H9 (cell line): ENCODE measurements at regions not wholly inside any gene's neighbourhood (a gene's known extent, or its start where the extent isn't known, plus 50 kb on each side); places are given as distances from the start of the nearest gene placed in this dataset.

Source experiments
- DNase-seq: peaks from one replicate; pipeline ENCODE4 v3.0.0-alpha.2; 2017
- H2AFZ ChIP-seq: one replicate; pipeline ENCODE4 v1.6.1; 2013; ENCODE audit warnings: mild to moderate bottlenecking, low read length, control low read depth, moderate library complexity
- H2AK5ac ChIP-seq: 2 replicates; pipeline ENCODE4 v1.6.1; 2013; ENCODE audit warnings: low read length, control low read depth, mixed read lengths; ENCODE audit not compliant: insufficient read length
- H2BK120ac ChIP-seq: one replicate; pipeline ENCODE4 v1.6.1; 2013; ENCODE audit warnings: low read depth, mild to moderate bottlenecking, low read length, control low read depth, inconsistent platforms; ENCODE audit not compliant: poor library complexity, severe bottlenecking
- H2BK12ac ChIP-seq: 2 replicates; pipeline ENCODE4 v1.6.1; 2013; ENCODE audit warnings: low read length, control low read depth, mixed read lengths, low read depth; ENCODE audit not compliant: insufficient read length
- H2BK15ac ChIP-seq: 2 replicates; pipeline ENCODE4 v1.6.1; 2013; ENCODE audit warnings: low read depth, low read length, control low read depth
- H2BK20ac ChIP-seq: one replicate; pipeline ENCODE4 v1.6.1; 2013; ENCODE audit warnings: low read depth, mild to moderate bottlenecking, low read length, control low read depth, inconsistent platforms; ENCODE audit not compliant: poor library complexity, severe bottlenecking
- H2BK5ac ChIP-seq: 2 replicates; pipeline ENCODE4 v1.6.1; 2013; ENCODE audit warnings: low read length, control low read depth, mixed read lengths; ENCODE audit not compliant: insufficient read length
- H3K14ac ChIP-seq: 2 replicates; pipeline ENCODE4 v1.6.1; 2013; ENCODE audit warnings: low read length, control low read depth; ENCODE audit not compliant: insufficient read depth
- H3K18ac ChIP-seq: 2 replicates; pipeline ENCODE4 v1.6.1; 2013; ENCODE audit warnings: low read depth, mild to moderate bottlenecking, mixed read lengths, low read length, control low read depth; ENCODE audit not compliant: insufficient read length
- H3K23ac ChIP-seq: 2 replicates; pipeline ENCODE4 v1.6.1; 2013; ENCODE audit warnings: low read length, control low read depth, mixed read lengths, low read depth; ENCODE audit not compliant: insufficient read length
- H3K23me2 ChIP-seq: 2 replicates; pipeline ENCODE4 v1.6.1; 2013; ENCODE audit warnings: low read depth, mild to moderate bottlenecking, mixed read lengths, low read length, control low read depth; ENCODE audit not compliant: insufficient read length, poor library complexity, severe bottlenecking
- H3K27ac ChIP-seq: 2 replicates; pipeline ENCODE4 v1.5.1; 2013; ENCODE audit warnings: low read length, control low read depth, mixed read lengths, low read depth; ENCODE audit not compliant: insufficient read length
- H3K27me3 ChIP-seq: 2 replicates; pipeline ENCODE4 v1.6.1; 2013; ENCODE audit warnings: low read length, control low read depth, inconsistent platforms; ENCODE audit not compliant: insufficient read depth
- H3K4ac ChIP-seq: 2 replicates; pipeline ENCODE4 v1.6.1; 2013; ENCODE audit warnings: low read depth, mild to moderate bottlenecking, control low read depth, inconsistent platforms, low read length, moderate library complexity
- H3K4me1 ChIP-seq: 2 replicates; pipeline ENCODE4 v1.6.1; 2013; ENCODE audit warnings: low read length, control low read depth, inconsistent platforms; ENCODE audit not compliant: insufficient read depth
- H3K4me2 ChIP-seq: 2 replicates; pipeline ENCODE4 v1.6.1; 2013; ENCODE audit warnings: low read length, control low read depth, mixed read lengths; ENCODE audit not compliant: insufficient read length, insufficient read depth
- H3K56ac ChIP-seq: 2 replicates; pipeline ENCODE4 v1.6.1; 2013; ENCODE audit warnings: low read depth, mild to moderate bottlenecking, mixed read lengths, low read length, control low read depth; ENCODE audit not compliant: insufficient read length
- H3K79me1 ChIP-seq: 2 replicates; pipeline ENCODE4 v1.6.1; 2013; ENCODE audit warnings: low read depth, mild to moderate bottlenecking, moderate library complexity, low read length, control low read depth, inconsistent platforms; ENCODE audit not compliant: insufficient read depth, poor library complexity, severe bottlenecking
- H3K79me2 ChIP-seq: 2 replicates; pipeline ENCODE4 v1.6.1; 2013; ENCODE audit warnings: low read length, control low read depth, inconsistent platforms; ENCODE audit not compliant: insufficient read depth
- H3K9ac ChIP-seq: 2 replicates; pipeline ENCODE4 v1.6.1; 2013; ENCODE audit warnings: low read length, control low read depth, mixed read lengths; ENCODE audit not compliant: insufficient read length; ENCODE audit errors: extremely low read depth
- H3K9me3 ChIP-seq: one replicate; pipeline ENCODE4 v1.6.1; 2013; ENCODE audit warnings: low read depth, low read length, inconsistent platforms; ENCODE audit not compliant: control insufficient read depth
- H3T11ph ChIP-seq: one replicate; pipeline ENCODE4 v1.6.1; 2013; ENCODE audit warnings: mild to moderate bottlenecking, low read length, control low read depth, inconsistent platforms
- H4K20me1 ChIP-seq: one replicate; pipeline ENCODE4 v1.6.1; 2013; ENCODE audit not compliant: control insufficient read depth, insufficient read length, insufficient read depth
- H4K5ac ChIP-seq: 2 replicates; pipeline ENCODE4 v1.6.1; 2013; ENCODE audit warnings: low read depth, mild to moderate bottlenecking, mixed read lengths, low read length, control low read depth; ENCODE audit not compliant: insufficient read length
- H4K8ac ChIP-seq: replicated peaks from 2 replicates; pipeline ENCODE4 v1.6.1; 2013; ENCODE audit warnings: low read length, control low read depth, mixed read lengths, low read depth; ENCODE audit not compliant: insufficient read length
- H4K91ac ChIP-seq: 2 replicates; pipeline ENCODE4 v1.6.1; 2013; ENCODE audit warnings: low read depth, mild to moderate bottlenecking, moderate library complexity, mixed read lengths, low read length, control low read depth; ENCODE audit not compliant: insufficient read length
- H3K27ac Mint-ChIP-seq, 3 experiments: 2 replicates in 2 of 3; 3 replicates in 1 of 3; pipeline ENCODE4 v1.8.0; 2020 to 2021; ENCODE audit warnings: mixed read lengths in 3 of 3, mild to moderate bottlenecking in 1 of 3, moderate library complexity in 1 of 3
- H3K27me3 Mint-ChIP-seq: 2 replicates; pipeline ENCODE4 v1.8.0; 2021; ENCODE audit warnings: low read depth, mild to moderate bottlenecking, moderate library complexity, mixed read lengths
- H3K36me3 Mint-ChIP-seq, 3 experiments: 2 replicates in 2 of 3; 3 replicates in 1 of 3; pipeline ENCODE4 v1.8.0; 2020 to 2021; ENCODE audit warnings: low read depth in 3 of 3, mixed read lengths in 3 of 3; ENCODE audit not compliant: insufficient read depth in 1 of 3
- H3K4me1 Mint-ChIP-seq, 2 experiments: 2 replicates each; pipeline ENCODE4 v1.8.0; 2020; ENCODE audit warnings: mixed read lengths in 2 of 2
- H3K4me3 Mint-ChIP-seq, 2 experiments: 2 replicates in 1 of 2; 3 replicates in 1 of 2; pipeline ENCODE4 v1.8.0; 2020 to 2021; ENCODE audit warnings: mild to moderate bottlenecking in 2 of 2, mixed read lengths in 2 of 2, moderate library complexity in 1 of 2
- H3K9me3 Mint-ChIP-seq, 2 experiments: 2 replicates in 1 of 2; 3 replicates in 1 of 2; pipeline ENCODE4 v1.8.0; 2020; ENCODE audit warnings: mild to moderate bottlenecking in 2 of 2, mixed read lengths in 2 of 2, moderate library complexity in 1 of 2
- CTCF ChIP-seq: fragments of 200-600 bp; sonication (generic); conservative IDR thresholded peaks from 3 replicates; pipeline ENCODE4 v1.8.0; 2021; ENCODE audit warnings: antibody characterized with exemption, mild to moderate bottlenecking
- WGBS: extraction: QIAGEN DNeasy Blood & Tissue Kit; methylation state at CpG from one replicate; pipeline ENCODE4 v1.1.7; 2013; ENCODE audit warnings: missing lambda C conversion rate, low lambda C conversion rate, mixed read lengths; ENCODE audit not compliant: insufficient read length; ENCODE audit errors: extremely low coverage; 5-methylcytosine and 5-hydroxymethylcytosine counted together

GRCh38 chr4:180542445-180543100, 1700.6 kb upstream of the TENM3 start:
- Histone ChIP-seq H2AK5ac (no peak overlapping the region), H3K4me1 (peaks cover 3% of the 10 kb centered on the region; the same call in 1 of the 2 replicates), H4K91ac (no peak overlapping the region), H4K5ac (no peak overlapping the region), H4K20me1 (no peaks in the 10 kb centered on the region), H3K4ac (no peak overlapping the region), H2BK5ac (no peak overlapping the region), H4K8ac (no peak overlapping the region), H2BK12ac (no peak overlapping the region), H3K23me2 (no peaks in the 10 kb centered on the region), H3K27ac (no peak overlapping the region), H3K27me3 (no peaks in the 10 kb centered on the region), H3K79me2 (no peaks in the 10 kb centered on the region), H3K9me3 (no peaks in the 10 kb centered on the region), H2AFZ (no peak overlapping the region), H2BK120ac (no peak overlapping the region), H2BK20ac (no peak overlapping the region), H3K14ac (no peak overlapping the region), H3T11ph (no peak overlapping the region), H3K56ac (no peak overlapping the region), H3K9ac (no peak overlapping the region), H3K4me2 (no peak overlapping the region), H3K23ac (no peak overlapping the region), H3K79me1 (no peaks in the 10 kb centered on the region), H3K18ac (no peak overlapping the region), H2BK15ac (no peak overlapping the region)
- Mint-ChIP-seq H3K27ac (peak overlapping the region; percentile 78 to 99 (median 87); a peak in 5 of 7 replicates), H3K4me3 (no peak overlapping the region), H3K9me3 (no peaks in the 10 kb centered on the region; a peak in 2 of 5 replicates), H3K36me3 (peaks cover 0 to 9% (median 0%) of the 10 kb centered on the region in 3 experiments; a peak in 1 of 7 replicates), H3K27me3 (no peaks in the 10 kb centered on the region), H3K4me1 (peaks cover 51 to 54% of the 10 kb centered on the region in 2 experiments)
- no peak for DNase-seq
- no CpG with 5 or more reads among the region's 5 CpGs for WGBS
- TF ChIP-seq CTCF, result no peak
